MM.1S (cell line): ENCODE measurements at regions not wholly inside any gene's neighbourhood (a gene's known extent, or its start where the extent isn't known, plus 50 kb on each side); places are given as distances from the start of the nearest gene placed in this dataset.

Source experiments
- DNase-seq: peaks from one replicate; pipeline ENCODE4 v3.0.0-alpha.2; 2015
- H2AFZ ChIP-seq: fragments of 300-600 bp; sonication (generic); 2 replicates; pipeline ENCODE4 v1.6.0; 2016; ENCODE audit warnings: antibody characterized with exemption, low read length
- H3F3A ChIP-seq: fragments of 300-600 bp; sonication (generic); 2 replicates; pipeline ENCODE4 v1.6.1; 2016; ENCODE audit warnings: mild to moderate bottlenecking, antibody characterized with exemption, low read length, moderate library complexity, mixed read lengths; ENCODE audit not compliant: insufficient read depth
- H3K27ac ChIP-seq: fragments of 300-600 bp; sonication (generic); 2 replicates; pipeline ENCODE4 v1.5.1; 2016; ENCODE audit warnings: mild to moderate bottlenecking, low read length
- H3K27me3 ChIP-seq: fragments of 300-600 bp; sonication (generic); replicated peaks from 2 replicates; pipeline ENCODE4 v1.6.0; 2016; ENCODE audit warnings: low read length; ENCODE audit not compliant: insufficient read depth
- H3K36me3 ChIP-seq: fragments of 300-600 bp; sonication (generic); replicated peaks from 2 replicates; pipeline ENCODE4 v1.6.1; 2016; ENCODE audit warnings: mild to moderate bottlenecking, low read length, mixed read lengths; ENCODE audit not compliant: insufficient read depth
- H3K4me1 ChIP-seq: fragments of 300-600 bp; sonication (generic); 2 replicates; pipeline ENCODE4 v1.6.1; 2016; ENCODE audit warnings: low read length, mixed read lengths
- H3K4me2 ChIP-seq: fragments of 300-600 bp; sonication (generic); 2 replicates; pipeline ENCODE4 v1.6.0; 2016; ENCODE audit warnings: low read depth, low read length
- H3K4me3 ChIP-seq: fragments of 300-600 bp; sonication (generic); 2 replicates; pipeline ENCODE4 v1.5.1; 2016; ENCODE audit warnings: low read length, mixed read lengths
- H3K79me2 ChIP-seq: fragments of 300-600 bp; sonication (generic); 2 replicates; pipeline ENCODE4 v1.6.1; 2016; ENCODE audit warnings: mixed run types, low read length, mixed read lengths
- H3K9ac ChIP-seq: fragments of 300-600 bp; sonication (generic); 2 replicates; pipeline ENCODE4 v1.6.1; 2016; ENCODE audit warnings: low read length, mixed read lengths
- H3K9me2 ChIP-seq: fragments of 300-600 bp; sonication (generic); replicated peaks from 2 replicates; pipeline ENCODE4 v1.6.1; 2016; ENCODE audit warnings: mild to moderate bottlenecking, low read length, mixed read lengths; ENCODE audit not compliant: insufficient read depth
- H3K9me3 ChIP-seq: fragments of 300-600 bp; sonication (generic); replicated peaks from 2 replicates; pipeline ENCODE4 v1.6.1; 2016; ENCODE audit warnings: mild to moderate bottlenecking, low read length, mixed read lengths; ENCODE audit not compliant: insufficient read depth
- H4K20me1 ChIP-seq: fragments of 300-600 bp; sonication (generic); 2 replicates; pipeline ENCODE4 v1.6.1; 2016; ENCODE audit warnings: mild to moderate bottlenecking, low read length, moderate library complexity, mixed read lengths; ENCODE audit not compliant: insufficient read depth
- EZH2 ChIP-seq: fragments of 300-600 bp; sonication (generic); optimal IDR thresholded peaks from 2 replicates; pipeline ENCODE3; 2017; ENCODE audit warnings: low read depth, mild to moderate bottlenecking, antibody characterized with exemption, low read length, mixed read lengths
- EZH2phosphoT487 ChIP-seq: fragments of 300-600 bp; sonication (generic); IDR thresholded peaks from 2 replicates; pipeline ENCODE4 v1.6.1; 2018; ENCODE audit warnings: antibody characterized with exemption, low read length
- TF ChIP-seq, protein P1 (sequence below): fragments of 300-600 bp; sonication (generic); IDR thresholded peaks from 2 replicates; pipeline ENCODE4 v1.5.1; 2016; ENCODE audit warnings: antibody characterized with exemption, low read length, mixed read lengths

DNA sequence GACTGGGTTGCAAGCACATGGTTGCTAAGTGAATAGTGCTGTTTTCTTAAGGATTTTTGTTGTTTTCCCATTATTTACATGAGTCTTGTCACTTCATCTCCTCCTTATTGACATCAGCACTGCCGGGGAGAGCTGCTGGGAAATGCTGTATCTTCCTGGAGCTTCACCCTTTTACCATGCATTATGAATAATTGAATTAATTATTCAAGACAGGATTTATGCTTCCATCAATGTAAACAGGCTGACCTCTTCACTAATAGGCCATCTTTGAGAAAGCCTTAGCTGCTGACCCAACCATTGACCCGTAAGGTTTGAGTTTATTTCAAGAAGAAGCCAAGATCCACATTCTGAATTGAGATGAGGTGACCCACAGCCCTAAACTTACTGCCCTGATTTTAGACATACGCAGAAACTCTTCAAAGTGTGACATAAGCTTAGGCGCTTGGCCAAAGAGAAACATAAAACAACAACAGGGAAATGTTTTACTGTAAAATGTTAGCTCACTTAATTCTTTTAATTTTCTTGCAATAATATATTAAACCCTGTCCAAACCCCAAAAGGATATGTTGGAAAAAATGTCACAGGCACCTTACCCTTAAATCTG lies 365.5 kb upstream of the SYT4 start:
- H3K9me3 ChIP-seq, result no peaks in the 10 kb centered on the region
- H3K9ac ChIP-seq, result no peak overlapping the region
- H3K4me3 ChIP-seq, result no peak overlapping the region
- no peak for DNase-seq
- no peak overlapping the region for H3K27ac ChIP-seq
- no peak for TF ChIP-seq EZH2
- TF ChIP-seq, protein P1, sequence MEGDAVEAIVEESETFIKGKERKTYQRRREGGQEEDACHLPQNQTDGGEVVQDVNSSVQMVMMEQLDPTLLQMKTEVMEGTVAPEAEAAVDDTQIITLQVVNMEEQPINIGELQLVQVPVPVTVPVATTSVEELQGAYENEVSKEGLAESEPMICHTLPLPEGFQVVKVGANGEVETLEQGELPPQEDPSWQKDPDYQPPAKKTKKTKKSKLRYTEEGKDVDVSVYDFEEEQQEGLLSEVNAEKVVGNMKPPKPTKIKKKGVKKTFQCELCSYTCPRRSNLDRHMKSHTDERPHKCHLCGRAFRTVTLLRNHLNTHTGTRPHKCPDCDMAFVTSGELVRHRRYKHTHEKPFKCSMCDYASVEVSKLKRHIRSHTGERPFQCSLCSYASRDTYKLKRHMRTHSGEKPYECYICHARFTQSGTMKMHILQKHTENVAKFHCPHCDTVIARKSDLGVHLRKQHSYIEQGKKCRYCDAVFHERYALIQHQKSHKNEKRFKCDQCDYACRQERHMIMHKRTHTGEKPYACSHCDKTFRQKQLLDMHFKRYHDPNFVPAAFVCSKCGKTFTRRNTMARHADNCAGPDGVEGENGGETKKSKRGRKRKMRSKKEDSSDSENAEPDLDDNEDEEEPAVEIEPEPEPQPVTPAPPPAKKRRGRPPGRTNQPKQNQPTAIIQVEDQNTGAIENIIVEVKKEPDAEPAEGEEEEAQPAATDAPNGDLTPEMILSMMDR, result no peak
- no peak for TF ChIP-seq EZH2phosphoT487
- H3K27me3 ChIP-seq, result no peaks in the 10 kb centered on the region
- no peaks in the 10 kb centered on the region for H3F3A ChIP-seq
- H2AFZ ChIP-seq, result no peak overlapping the region
- no peaks in the 10 kb centered on the region for H4K20me1 ChIP-seq
- no peaks in the 10 kb centered on the region for H3K4me1 ChIP-seq
- H3K79me2 ChIP-seq, result no peaks in the 10 kb centered on the region
- no peaks in the 10 kb centered on the region for H3K9me2 ChIP-seq
- H3K36me3 ChIP-seq, result no peaks in the 10 kb centered on the region
- H3K4me2 ChIP-seq, result no peak overlapping the region

DNA sequence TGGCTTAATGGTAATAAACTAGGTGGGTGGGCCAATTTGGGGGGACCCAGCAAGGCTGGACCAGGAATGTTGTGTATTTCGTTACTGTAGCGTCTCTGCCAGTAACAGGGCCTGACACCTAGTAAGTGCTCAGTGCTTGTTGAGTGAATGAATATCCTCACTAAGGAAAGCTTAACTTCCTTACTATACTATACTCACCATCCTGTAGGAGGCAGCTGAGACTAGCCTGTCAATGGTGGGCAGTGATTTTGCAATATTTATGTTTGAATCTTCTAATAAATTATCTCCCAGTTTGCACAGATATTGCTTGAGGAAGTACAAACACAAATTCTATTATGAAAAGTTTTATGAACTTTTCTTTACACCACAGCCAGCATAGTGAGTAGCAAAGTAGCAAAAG lies 370.7 kb upstream of the SYT4 start:
- H3F3A ChIP-seq, result no peaks in the 10 kb centered on the region
- no peak overlapping the region for H3K9ac ChIP-seq
- no peaks in the 10 kb centered on the region for H4K20me1 ChIP-seq
- DNase-seq, result no peak
- H3K9me2 ChIP-seq, result no peaks in the 10 kb centered on the region
- TF ChIP-seq, protein P1, result no peak
- TF ChIP-seq EZH2phosphoT487, result no peak
- no peak for TF ChIP-seq EZH2
- no peaks in the 10 kb centered on the region for H3K9me3 ChIP-seq
- no peaks in the 10 kb centered on the region for H3K27me3 ChIP-seq
- H3K36me3 ChIP-seq, result no peaks in the 10 kb centered on the region
- no peak overlapping the region for H3K27ac ChIP-seq
- H3K79me2 ChIP-seq, result no peaks in the 10 kb centered on the region
- no peak overlapping the region for H2AFZ ChIP-seq
- H3K4me2 ChIP-seq, result no peak overlapping the region
- no peak overlapping the region for H3K4me3 ChIP-seq
- no peaks in the 10 kb centered on the region for H3K4me1 ChIP-seq

DNA sequence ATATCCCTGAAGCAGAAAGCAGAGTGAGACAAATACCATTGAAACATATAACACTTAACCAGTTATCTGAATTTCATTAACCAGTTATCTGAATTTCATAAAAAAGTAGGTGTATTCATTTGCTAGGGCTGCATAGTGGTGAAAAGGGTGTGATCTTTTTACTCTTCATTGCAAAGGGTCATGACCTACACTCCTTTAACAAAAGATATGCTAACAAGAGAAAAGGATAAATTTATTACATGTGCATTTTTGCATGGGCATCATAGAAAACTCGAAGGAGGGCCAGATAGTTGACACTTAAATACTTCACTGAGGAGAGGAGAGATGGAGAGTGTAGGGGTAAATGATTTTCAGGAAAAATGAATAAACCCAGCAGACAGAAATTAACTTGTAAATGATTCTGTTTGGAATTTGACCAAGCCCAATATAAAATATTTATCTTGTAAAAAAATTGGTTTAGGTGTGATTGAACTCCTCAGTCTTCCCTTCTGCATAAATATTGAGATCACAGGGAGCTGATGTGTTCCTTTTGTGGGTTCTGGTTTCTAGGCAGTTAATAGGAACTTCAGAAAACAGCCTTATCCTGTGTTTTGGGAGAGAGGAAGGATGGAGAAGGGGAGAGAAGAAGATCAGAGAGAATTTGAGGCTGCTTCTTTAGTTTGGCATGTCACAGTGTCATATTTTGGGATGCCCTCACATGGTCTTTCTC lies 372.5 kb upstream of the SYT4 start:
- no peak for DNase-seq
- H3K4me1 ChIP-seq, result no peaks in the 10 kb centered on the region
- no peaks in the 10 kb centered on the region for H3K79me2 ChIP-seq
- no peaks in the 10 kb centered on the region for H3K9me2 ChIP-seq
- H3K36me3 ChIP-seq, result no peaks in the 10 kb centered on the region
- TF ChIP-seq EZH2phosphoT487 (no peak), EZH2 (no peak)
- TF ChIP-seq, protein P1, result no peak
- H3K4me2 ChIP-seq, result no peak overlapping the region
- no peak overlapping the region for H3K4me3 ChIP-seq
- no peak overlapping the region for H3K9ac ChIP-seq
- H3F3A ChIP-seq, result no peaks in the 10 kb centered on the region
- no peaks in the 10 kb centered on the region for H3K9me3 ChIP-seq
- no peak overlapping the region for H2AFZ ChIP-seq
- H4K20me1 ChIP-seq, result no peaks in the 10 kb centered on the region
- H3K27ac ChIP-seq, result no peak overlapping the region
- no peaks in the 10 kb centered on the region for H3K27me3 ChIP-seq
